ENCODE measurements at regions not wholly inside any gene's neighbourhood (a gene's known extent, or its start where the extent isn't known, plus 50 kb on each side); places are given as distances from the start of the nearest gene placed in this dataset.

GRCh38 chr18:78396077-78396476 is 583.5 kb upstream of the SALL3 start:
- TF ChIP-seq YY1 (IDR thresholded peaks at IDR 0.05; ENCODE audit: insufficient read depth, insufficient read length): no peak
- no peak for TF ChIP-seq SUZ12 (IDR thresholded peaks at IDR 0.05; ENCODE audit: extremely low read depth, insufficient read depth, insufficient read length)
- TF ChIP-seq ZNF274 (IDR thresholded peaks at IDR 0.05; ENCODE audit: low read depth, low read length): no peak
